ENCODE measurements at regions not wholly inside any gene's neighbourhood (a gene's known extent, or its start where the extent isn't known, plus 50 kb on each side); places are given as distances from the start of the nearest gene placed in this dataset.

DNA sequence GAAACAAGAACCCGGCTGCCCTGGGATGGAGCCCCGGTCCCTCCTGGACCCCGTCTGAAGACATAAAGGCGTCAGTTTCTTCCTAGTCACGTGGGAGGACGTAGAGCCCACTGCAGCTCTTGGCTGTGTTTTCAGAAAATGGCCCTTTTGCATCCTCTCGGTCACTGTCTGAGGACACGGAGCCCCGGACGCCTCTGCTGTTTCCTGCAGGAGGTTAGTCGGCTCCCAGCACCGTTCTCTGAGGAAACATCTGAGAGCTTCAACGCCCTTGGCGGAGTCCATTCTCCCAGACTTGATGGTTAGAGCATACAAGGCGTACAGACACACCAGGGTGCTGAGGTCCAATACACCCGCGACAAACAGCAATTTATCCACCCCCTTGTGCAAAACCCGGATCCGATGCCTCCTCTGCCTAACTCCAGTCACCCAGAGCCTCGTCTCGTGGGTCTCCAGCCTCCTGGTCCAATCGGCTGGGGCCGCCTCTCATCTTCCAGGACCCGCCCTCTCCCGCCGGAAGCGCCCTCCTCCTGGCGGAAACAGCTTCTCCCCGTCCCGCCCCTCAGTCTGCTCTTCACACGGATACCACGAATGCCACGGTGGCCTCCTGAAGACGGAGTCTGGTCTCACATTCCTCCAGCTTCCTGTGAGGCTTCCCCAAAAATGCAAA, 119.4 kb downstream of the TMEM18 start:
- peaks cover 21 to 33% (median 29%) of the 10 kb centered on the region in 10 experiments for H3K4me1 ChIP-seq
- no peak overlapping the region for H3K9ac ChIP-seq
- no peak overlapping the region for H3K4me2 ChIP-seq
- H3K27me3 ChIP-seq = no peaks in the 10 kb centered on the region; a peak in 2 of 22 replicates
- no peaks in the 10 kb centered on the region for H3K36me3 ChIP-seq
- no peak overlapping the region for H3K4me3 ChIP-seq
- no peaks in the 10 kb centered on the region; a peak in 1 of 22 replicates for H4K20me1 ChIP-seq
- no peaks in the 10 kb centered on the region for H3K9me3 ChIP-seq (replicated peaks in 1 of 11)
- H3K27ac ChIP-seq = no peak overlapping the region
- TF ChIP-seq Cebpa-rat (IDR thresholded peaks at IDR 0.05) = no peak

DNA sequence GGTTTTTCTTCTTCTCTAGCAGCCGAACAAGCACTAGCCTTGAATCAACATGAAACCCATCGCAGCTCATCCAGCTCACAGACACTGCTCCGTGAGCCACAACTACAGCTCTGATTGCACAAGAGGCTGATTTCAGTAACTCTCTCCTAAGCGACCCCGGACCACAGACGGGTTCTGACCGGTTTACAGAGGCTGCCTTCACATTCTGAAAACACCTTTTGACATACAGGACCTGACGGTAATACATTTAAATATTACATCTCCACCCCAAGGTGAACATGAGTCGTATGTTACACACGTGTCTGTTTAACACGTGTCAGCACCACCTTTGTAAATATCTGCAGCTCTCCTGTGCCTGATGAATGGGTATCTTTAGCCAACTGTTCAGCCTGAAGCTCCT, 120.7 kb downstream of the TMEM18 start:
- Histone ChIP-seq H3K4me3 (no peak overlapping the region), H3K4me2 (no peak overlapping the region), H3K36me3 (no peaks in the 10 kb centered on the region), H3K27me3 (no peaks in the 10 kb centered on the region; a peak in 2 of 22 replicates), H3K27ac (no peak overlapping the region), H3K4me1 (peaks cover 25 to 43% (median 39%) of the 10 kb centered on the region in 10 experiments), H3K9me3 (replicated peaks in 1 of 11) (no peaks in the 10 kb centered on the region), H3K9ac (no peak overlapping the region), H4K20me1 (no peaks in the 10 kb centered on the region; a peak in 1 of 22 replicates)
- TF ChIP-seq Cebpa-rat (IDR thresholded peaks at IDR 0.05) = peak in 3 of 11 experiments; percentile 14 to 27 (median 20); a peak in 1 of 22 replicates

DNA sequence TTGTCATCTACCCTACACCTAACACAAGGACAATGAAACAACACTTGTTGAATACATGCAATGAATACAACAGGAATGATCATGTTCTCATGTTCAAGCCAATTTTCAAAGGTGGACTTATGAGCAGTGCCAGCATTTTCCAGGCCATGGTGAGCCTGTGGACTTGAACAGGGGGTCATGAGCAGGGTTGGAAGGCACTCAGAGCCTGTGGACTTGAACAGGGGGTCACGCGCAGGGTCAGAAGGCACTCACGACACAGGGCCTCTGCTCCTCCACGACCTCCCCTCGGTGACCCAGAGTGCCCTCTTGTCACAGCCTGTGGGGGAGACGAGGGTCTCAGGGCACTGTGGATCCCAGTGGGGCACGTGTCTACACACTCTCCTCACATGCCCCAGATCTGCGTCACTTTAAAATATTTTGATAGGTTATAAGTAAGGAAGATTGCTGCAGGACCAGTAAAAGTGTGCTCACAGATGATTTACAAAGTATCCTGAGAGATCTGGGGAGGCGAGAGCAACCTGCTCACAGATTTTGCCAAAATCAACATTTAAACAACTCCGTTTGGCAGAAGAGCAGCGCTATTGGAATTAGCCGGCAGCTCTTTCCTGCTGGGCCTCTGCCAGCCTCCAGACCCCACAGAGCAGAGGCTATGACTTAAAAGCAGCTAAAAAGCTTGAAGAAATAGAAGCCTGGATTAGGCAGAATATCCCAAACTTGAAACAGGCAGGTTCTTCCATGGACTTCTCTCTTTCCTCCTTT, 121.9 kb downstream of the TMEM18 start:
- Histone ChIP-seq H3K4me1 (peaks cover 25 to 54% (median 48%) of the 10 kb centered on the region in 10 experiments), H3K9me3 (replicated peaks in 1 of 11) (no peaks in the 10 kb centered on the region), H4K20me1 (no peaks in the 10 kb centered on the region; a peak in 1 of 22 replicates), H3K9ac (no peak overlapping the region), H3K4me2 (peak overlapping the region in 9 of 11 experiments; percentile 30 to 92 (median 76); a peak in 17 of 22 replicates), H3K27ac (0 out of 22 replicates have a peak overlapping the region, but pooled peaks of 1 of the 11 experiments have one; percentile 1), H3K27me3 (no peaks in the 10 kb centered on the region; a peak in 2 of 22 replicates), H3K36me3 (no peaks in the 10 kb centered on the region), H3K4me3 (no peak overlapping the region)
- TF ChIP-seq Cebpa-rat (IDR thresholded peaks at IDR 0.05) = no peak

DNA sequence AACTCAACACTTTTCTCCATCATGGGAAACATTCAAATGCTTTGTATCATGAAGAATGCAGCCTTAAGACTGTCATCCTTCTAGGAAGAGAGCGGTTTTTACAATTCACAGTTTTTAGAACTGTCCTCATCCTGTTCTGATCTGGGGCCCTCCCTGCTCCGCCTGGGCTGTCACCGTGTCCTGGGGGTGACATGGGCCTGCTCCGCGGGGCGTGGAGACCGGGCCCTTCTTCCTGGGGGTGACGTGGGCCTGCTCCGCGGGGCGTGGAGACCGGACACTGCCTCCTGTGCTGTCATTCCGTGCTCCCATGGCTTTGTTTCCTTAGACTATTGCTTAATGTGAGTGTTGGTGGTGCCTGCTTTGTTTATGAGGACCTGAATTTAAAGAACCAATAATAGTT, 122.8 kb downstream of the TMEM18 start:
- no peak for TF ChIP-seq Cebpa-rat (IDR thresholded peaks at IDR 0.05)
- no peaks in the 10 kb centered on the region for H4K20me1 ChIP-seq
- peaks cover 25 to 56% (median 48%) of the 10 kb centered on the region in 10 experiments for H3K4me1 ChIP-seq

DNA sequence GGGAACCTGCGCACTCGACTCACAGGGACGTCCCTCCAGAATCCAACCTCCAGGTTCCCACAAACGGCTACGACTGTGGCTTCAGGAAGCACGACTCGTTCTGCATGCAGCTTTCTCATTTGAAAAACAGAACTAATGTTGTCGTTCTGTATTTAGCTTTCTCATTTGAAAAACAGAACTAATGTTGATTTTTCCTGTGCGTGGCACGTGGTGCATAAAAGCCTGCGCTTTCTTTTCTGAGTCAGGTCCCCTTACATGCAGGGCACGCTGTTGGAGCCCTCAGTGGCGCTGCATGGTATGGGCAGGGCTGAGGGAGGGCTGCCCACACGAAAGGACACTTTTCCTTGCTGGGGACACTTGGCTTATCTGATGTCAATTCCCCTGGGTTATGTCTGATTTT, 124.3 kb downstream of the TMEM18 start:
- Histone ChIP-seq H3K9me3 (replicated peaks in 1 of 11) (no peaks in the 10 kb centered on the region), H3K4me2 (peak overlapping the region; percentile 59 to 97 (median 84)), H3K36me3 (no peaks in the 10 kb centered on the region), H3K4me3 (peak overlapping the region in 4 of 10 experiments; percentile 5 to 45 (median 40); a peak in 8 of 20 replicates), H3K27me3 (no peaks in the 10 kb centered on the region; a peak in 2 of 22 replicates), H4K20me1 (no peaks in the 10 kb centered on the region), H3K9ac (peak overlapping the region in 8 of 11 experiments; percentile 2 to 39 (median 9); a peak in 8 of 22 replicates), H3K4me1 (peaks cover 25 to 58% (median 48%) of the 10 kb centered on the region in 10 experiments), H3K27ac (peak overlapping the region in 2 of 11 experiments; percentile 2 to 30; a peak in 1 of 22 replicates)
- no peak for TF ChIP-seq Cebpa-rat (IDR thresholded peaks at IDR 0.05)

More for the DNA sequence above, 122.8 kb downstream of the TMEM18 start:
- H3K27ac ChIP-seq = 0 out of 22 replicates have a peak overlapping the region, but pooled peaks of 1 of the 11 experiments have one; percentile 8
- no peaks in the 10 kb centered on the region for H3K36me3 ChIP-seq
- no peaks in the 10 kb centered on the region for H3K9me3 ChIP-seq (replicated peaks in 1 of 11)
- H3K27me3 ChIP-seq = no peaks in the 10 kb centered on the region; a peak in 2 of 22 replicates
- peak overlapping the region; percentile 3 to 92 (median 82); a peak in 20 of 22 replicates for H3K4me2 ChIP-seq
- H3K9ac ChIP-seq = 0 out of 22 replicates have a peak overlapping the region, but pooled peaks of 1 of the 11 experiments have one; percentile 33
- H3K4me3 ChIP-seq = no peak overlapping the region

DNA sequence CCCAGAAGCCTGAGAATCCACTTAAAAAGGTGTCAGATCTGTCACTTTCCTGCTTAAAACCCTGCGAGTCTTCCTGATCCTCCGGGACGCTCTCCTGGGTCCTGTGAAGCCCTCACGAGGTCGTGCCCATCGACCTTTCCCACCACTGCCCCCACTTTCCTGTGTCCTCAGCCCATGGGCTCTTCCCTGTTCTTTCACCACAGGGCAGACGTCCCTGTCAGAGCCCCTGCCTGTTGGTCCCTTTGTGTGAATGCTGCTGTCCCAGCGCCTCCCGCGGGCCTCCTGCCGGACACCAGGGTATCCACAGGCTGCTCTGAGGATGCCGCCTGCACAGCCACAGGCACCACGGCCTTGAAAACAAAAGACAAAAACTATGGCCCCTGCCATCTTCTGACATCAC, 125.6 kb downstream of the TMEM18 start:
- Histone ChIP-seq H3K9me3 (replicated peaks in 1 of 11) (no peaks in the 10 kb centered on the region), H3K9ac (no peak overlapping the region), H3K4me1 (peaks cover 25 to 70% (median 52%) of the 10 kb centered on the region in 10 experiments), H4K20me1 (no peaks in the 10 kb centered on the region), H3K4me2 (peak overlapping the region in 6 of 11 experiments; percentile 58 to 92 (median 72); a peak in 7 of 22 replicates), H3K27ac (no peak overlapping the region), H3K36me3 (no peaks in the 10 kb centered on the region), H3K4me3 (no peak overlapping the region), H3K27me3 (peaks cover 0 to 3% (median 0%) of the 10 kb centered on the region in 11 experiments; a peak in 2 of 22 replicates)
- TF ChIP-seq Cebpa-rat (IDR thresholded peaks at IDR 0.05) = no peak

DNA sequence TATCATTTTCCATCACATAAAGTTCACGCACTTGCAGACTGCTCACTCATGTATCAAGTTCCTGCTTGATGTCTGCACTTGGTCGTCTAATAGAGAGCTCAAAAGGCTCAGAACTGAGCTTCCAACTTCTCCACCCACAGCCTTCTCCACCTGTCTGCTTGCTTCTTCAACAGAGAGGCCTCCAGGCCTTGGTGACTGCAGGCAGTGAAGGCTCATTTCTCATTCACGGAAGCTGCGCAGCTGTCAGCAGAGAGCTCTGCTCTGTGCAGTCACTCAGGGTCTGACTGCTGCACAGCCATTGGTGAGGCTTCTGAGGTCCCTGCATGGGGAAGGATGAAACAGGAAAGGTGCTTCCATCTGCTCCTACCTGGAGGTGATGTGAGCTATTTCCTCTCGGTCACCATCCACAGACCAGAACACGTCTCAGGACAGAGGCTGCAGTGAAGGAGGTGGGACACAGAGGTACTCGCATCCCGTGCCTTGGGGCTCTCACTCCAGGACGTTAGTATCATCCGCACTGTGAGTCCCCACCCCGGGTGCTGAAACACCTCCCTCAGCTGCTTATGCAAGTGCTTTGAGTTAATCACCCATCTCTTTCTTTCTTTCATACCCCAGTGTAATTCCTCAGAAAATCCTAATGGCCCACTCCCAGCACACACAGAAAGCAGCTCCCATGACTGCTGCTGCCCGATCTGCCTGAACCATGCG, 126.2 kb downstream of the TMEM18 start:
- Histone ChIP-seq H3K27ac (no peak overlapping the region), H3K9me3 (replicated peaks in 1 of 11) (no peaks in the 10 kb centered on the region), H3K9ac (no peak overlapping the region), H4K20me1 (no peaks in the 10 kb centered on the region), H3K36me3 (no peaks in the 10 kb centered on the region), H3K4me3 (no peak overlapping the region), H3K4me1 (peaks cover 29 to 77% (median 58%) of the 10 kb centered on the region in 10 experiments), H3K4me2 (peak overlapping the region in 8 of 11 experiments; percentile 1 to 92 (median 50); a peak in 11 of 22 replicates), H3K27me3 (peaks cover 0 to 9% (median 0%) of the 10 kb centered on the region in 11 experiments; a peak in 7 of 22 replicates)
- no peak for TF ChIP-seq Cebpa-rat (IDR thresholded peaks at IDR 0.05)
